Breast epithelium (tissue), 4 donors: ENCODE measurements at regions not wholly inside any gene's neighbourhood (a gene's known extent, or its start where the extent isn't known, plus 50 kb on each side); places are given as distances from the start of the nearest gene placed in this dataset.
A peak's percentile ranks its signal among the peaks of the same experiment; 100 is the strongest.

ENCODE experiments used
- DNase-seq, 2 donors: peaks; one replicate each; pipeline ENCODE4 v3.0.0-alpha.2; 2019; ENCODE audit warnings: low spot score in 2 of 2
- H3K27ac ChIP-seq, 2 donors: fragments of 200-600 bp; sonication (generic) in 1 of 2; one replicate each; pipeline ENCODE4 v1.5.1; 2016 to 2019; ENCODE audit warnings: mild to moderate bottlenecking in 1 of 2
- H3K27me3 ChIP-seq, 2 donors: fragments of 200-600 bp; sonication (generic) in 1 of 2; one replicate each; pipeline versions ENCODE4 v1.5.1 to v1.6.0; 2017 to 2019; ENCODE audit warnings: control low read depth in 1 of 2, mild to moderate bottlenecking in 1 of 2
- H3K36me3 ChIP-seq: fragments of 200-600 bp; one replicate; pipeline ENCODE4 v1.5.1; 2019
- H3K4me1 ChIP-seq, 2 donors: fragments of 200-600 bp; sonication (generic); one replicate each; pipeline ENCODE4 v1.5.1; 2016 to 2019; ENCODE audit warnings: control low read depth in 1 of 2
- H3K4me3 ChIP-seq, 3 donors: fragments of 200-600 bp; sonication (generic); 1 replicate in 2 of 3; 2 replicates in 1 of 3; pipeline ENCODE4 v1.5.1; 2016 to 2019; ENCODE audit warnings: mild to moderate bottlenecking in 3 of 3, moderate library complexity in 2 of 3
- H3K9me3 ChIP-seq, 2 donors: fragments of 200-600 bp; sonication (generic) in 1 of 2; one replicate each; pipeline ENCODE4 v1.5.1; 2016 to 2019; ENCODE audit warnings: control low read depth in 1 of 2
- CTCF ChIP-seq, 3 donors: fragments of 450-650 bp; IDR thresholded peaks; one replicate each; pipeline ENCODE4 v1.5.1; 2016 to 2017; ENCODE audit warnings: antibody characterized with exemption in 3 of 3, mild to moderate bottlenecking in 3 of 3, moderate library complexity in 3 of 3
- POLR2A ChIP-seq: fragments of 450-650 bp; IDR thresholded peaks from one replicate; pipeline ENCODE4 v1.6.1; 2016; ENCODE audit warnings: antibody characterized with exemption, mild to moderate bottlenecking, moderate library complexity
- POLR2AphosphoS5 ChIP-seq, 3 donors: sonication (generic); formaldehyde crosslinking; IDR thresholded peaks; one replicate each; pipeline ENCODE4 v1.6.1; 2017; ENCODE audit warnings: antibody characterized with exemption in 3 of 3
- intact Hi-C: fragments of 100-400 bp; cut with DNase I; formaldehyde crosslinking; loops from one replicate; pipeline ENCODE4 v1.15.1; 2023; ENCODE audit warnings: low total_unique reads

- H3K9me3 ChIP-seq: no peaks in the 10 kb centered on the region
- H3K4me1 ChIP-seq: no peaks in the 10 kb centered on the region
- no peak for DNase-seq
- no peak overlapping the region for H3K4me3 ChIP-seq
- TF ChIP-seq POLR2AphosphoS5 (IDR thresholded peaks at IDR 0.05): no peak
- intact Hi-C loops: no loop called here
- no peak overlapping the region for H3K27ac ChIP-seq
- H3K36me3 ChIP-seq: no peaks in the 10 kb centered on the region
- H3K27me3 ChIP-seq: no peaks in the 10 kb centered on the region
Measured at GRCh38 chr5:4199049-4199841, 603.6 kb downstream of the IRX1 start.

DNA sequence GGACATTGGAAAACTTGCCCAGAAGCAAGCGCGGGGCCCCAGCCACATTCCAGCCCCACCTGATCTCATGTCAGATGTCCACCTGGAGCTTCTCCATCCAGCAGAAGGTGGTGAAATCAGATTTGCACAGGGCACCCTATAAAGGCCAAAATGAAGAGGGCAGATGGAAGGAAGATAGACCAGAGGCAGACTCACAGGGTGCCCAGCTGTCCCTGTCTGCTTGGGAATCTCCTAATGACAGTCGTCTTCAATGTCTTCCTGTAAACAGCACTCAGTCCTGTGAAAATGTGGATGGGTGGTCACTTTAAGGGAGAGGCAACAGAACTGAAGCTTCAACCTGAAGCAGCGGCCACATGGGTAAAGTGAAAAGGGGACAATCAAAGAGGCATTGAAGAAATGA is 607.5 kb downstream of the IRX1 start:
- H3K9me3 ChIP-seq: no peaks in the 10 kb centered on the region
- no peak overlapping the region for H3K27ac ChIP-seq
- H3K27me3 ChIP-seq: no peaks in the 10 kb centered on the region
- no peak for DNase-seq
- TF ChIP-seq POLR2AphosphoS5 (IDR thresholded peaks at IDR 0.05) (no peak), POLR2A (no peak), CTCF (IDR thresholded peaks at IDR 0.05) (no peak)
- H3K4me1 ChIP-seq: no peaks in the 10 kb centered on the region
- no peaks in the 10 kb centered on the region for H3K36me3 ChIP-seq
- intact Hi-C loops: loop anchor here (5.0 kb wide), 1 partner anchor 931 kb away; no protein-coding TSS in a partner anchor
- no peak overlapping the region for H3K4me3 ChIP-seq

GRCh38 chr5:4204276-4205141 is 608.9 kb downstream of the IRX1 start:
- no peaks in the 10 kb centered on the region for H3K4me1 ChIP-seq
- no peak overlapping the region for H3K27ac ChIP-seq
- H3K27me3 ChIP-seq: no peaks in the 10 kb centered on the region
- TF ChIP-seq POLR2A (no peak), CTCF (IDR thresholded peaks at IDR 0.05) (no peak), POLR2AphosphoS5 (IDR thresholded peaks at IDR 0.05) (no peak)
- H3K9me3 ChIP-seq: no peaks in the 10 kb centered on the region
- intact Hi-C loops: loop anchor here (5.0 kb wide), 1 partner anchor 932 kb away; no protein-coding TSS in a partner anchor
- H3K4me3 ChIP-seq: no peak overlapping the region
- H3K36me3 ChIP-seq: no peaks in the 10 kb centered on the region
- DNase-seq: no peak

DNA sequence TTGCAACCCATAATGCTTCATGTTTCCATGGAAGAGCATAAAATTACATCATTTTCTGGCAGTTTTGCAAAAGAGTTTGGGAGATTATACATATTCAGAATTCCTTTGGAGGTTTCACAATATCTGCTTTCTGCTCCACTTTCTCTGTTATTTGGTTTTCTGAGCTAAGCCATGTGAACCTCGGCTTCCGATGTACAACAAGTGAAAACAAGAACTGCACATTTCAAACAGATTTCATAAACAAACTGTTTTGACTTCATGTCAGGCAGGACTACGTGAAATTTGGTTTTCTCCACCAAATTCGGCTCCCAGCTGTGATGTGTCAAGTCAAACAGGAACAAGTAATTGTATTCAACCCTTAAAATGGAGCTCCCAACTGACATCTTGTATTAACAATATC is 609.8 kb downstream of the IRX1 start:
- H3K9me3 ChIP-seq: no peaks in the 10 kb centered on the region
- H3K36me3 ChIP-seq: no peaks in the 10 kb centered on the region
- TF ChIP-seq CTCF (IDR thresholded peaks at IDR 0.05): no peak
- no peak for TF ChIP-seq POLR2A
- TF ChIP-seq POLR2AphosphoS5 (IDR thresholded peaks at IDR 0.05): no peak
- H3K4me1 ChIP-seq: no peaks in the 10 kb centered on the region
- peak overlapping the region in 1 of 2 donors; percentile 43 for H3K27ac ChIP-seq
- no peak for DNase-seq
- intact Hi-C loops: no loop called here
- H3K27me3 ChIP-seq: no peaks in the 10 kb centered on the region
- H3K4me3 ChIP-seq: no peak overlapping the region

DNA sequence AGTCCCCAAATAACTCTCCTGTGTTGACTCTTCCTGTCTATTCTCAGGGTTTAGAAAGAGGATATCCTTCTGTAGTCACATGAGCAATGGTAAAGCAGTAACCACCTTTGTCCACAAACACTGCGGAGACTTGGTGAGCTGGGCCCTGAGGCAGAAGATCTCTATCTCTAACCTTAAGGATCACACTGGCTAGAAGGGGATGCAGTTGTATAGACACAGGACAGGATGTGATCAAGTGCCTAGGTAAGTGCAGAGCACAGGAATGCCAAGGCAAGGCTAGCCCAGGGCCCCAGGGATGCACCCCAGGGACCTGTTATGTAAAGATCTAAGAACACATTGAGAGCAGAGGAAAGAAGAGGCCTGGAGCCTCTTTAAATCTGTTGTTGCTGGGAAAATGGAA is 610.5 kb downstream of the IRX1 start:
- DNase-seq: no peak
- Histone ChIP-seq H3K36me3 (no peaks in the 10 kb centered on the region), H3K9me3 (no peaks in the 10 kb centered on the region), H3K4me1 (no peaks in the 10 kb centered on the region), H3K4me3 (no peak overlapping the region), H3K27me3 (no peaks in the 10 kb centered on the region), H3K27ac (no peak overlapping the region)
- intact Hi-C loops: no loop called here
- TF ChIP-seq CTCF (IDR thresholded peaks at IDR 0.05) (no peak), POLR2AphosphoS5 (IDR thresholded peaks at IDR 0.05) (no peak), POLR2A (no peak)
